Fibroblast of mammary gland (primary cell): ENCODE measurements at regions not wholly inside any gene's neighbourhood (a gene's known extent, or its start where the extent isn't known, plus 50 kb on each side); places are given as distances from the start of the nearest gene placed in this dataset.
A peak's percentile ranks its signal among the peaks of the same experiment; 100 is the strongest.

Source experiments
- DNase-seq: peaks from one replicate; pipeline ENCODE4 v3.0.0-alpha.2; 2010; ENCODE audit warnings: low read depth
- H3K4me3 ChIP-seq: 2 replicates; pipeline ENCODE4 v1.5.1; 2011; ENCODE audit warnings: low read depth, mild to moderate bottlenecking, low read length, moderate library complexity; ENCODE audit not compliant: control insufficient read depth
- TF ChIP-seq, protein P1 (sequence below): conservative IDR thresholded peaks from 2 replicates; pipeline ENCODE4 v1.5.1; 2011; ENCODE audit warnings: low read depth, low read length, inconsistent platforms; ENCODE audit not compliant: control insufficient read depth, insufficient read depth

GRCh38 chr16:72542102-72542501, 370.1 kb upstream of the PMFBP1 start:
- no peak for DNase-seq
- TF ChIP-seq, protein P1, sequence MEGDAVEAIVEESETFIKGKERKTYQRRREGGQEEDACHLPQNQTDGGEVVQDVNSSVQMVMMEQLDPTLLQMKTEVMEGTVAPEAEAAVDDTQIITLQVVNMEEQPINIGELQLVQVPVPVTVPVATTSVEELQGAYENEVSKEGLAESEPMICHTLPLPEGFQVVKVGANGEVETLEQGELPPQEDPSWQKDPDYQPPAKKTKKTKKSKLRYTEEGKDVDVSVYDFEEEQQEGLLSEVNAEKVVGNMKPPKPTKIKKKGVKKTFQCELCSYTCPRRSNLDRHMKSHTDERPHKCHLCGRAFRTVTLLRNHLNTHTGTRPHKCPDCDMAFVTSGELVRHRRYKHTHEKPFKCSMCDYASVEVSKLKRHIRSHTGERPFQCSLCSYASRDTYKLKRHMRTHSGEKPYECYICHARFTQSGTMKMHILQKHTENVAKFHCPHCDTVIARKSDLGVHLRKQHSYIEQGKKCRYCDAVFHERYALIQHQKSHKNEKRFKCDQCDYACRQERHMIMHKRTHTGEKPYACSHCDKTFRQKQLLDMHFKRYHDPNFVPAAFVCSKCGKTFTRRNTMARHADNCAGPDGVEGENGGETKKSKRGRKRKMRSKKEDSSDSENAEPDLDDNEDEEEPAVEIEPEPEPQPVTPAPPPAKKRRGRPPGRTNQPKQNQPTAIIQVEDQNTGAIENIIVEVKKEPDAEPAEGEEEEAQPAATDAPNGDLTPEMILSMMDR = no peak
- H3K4me3 ChIP-seq = no peak overlapping the region

- TF ChIP-seq, protein P1 = no peak
- DNase-seq = peak; percentile 50
- no peak overlapping the region for H3K4me3 ChIP-seq
Observed at GRCh38 chr16:72537664-72538063, 365.7 kb upstream of the PMFBP1 start.

DNA sequence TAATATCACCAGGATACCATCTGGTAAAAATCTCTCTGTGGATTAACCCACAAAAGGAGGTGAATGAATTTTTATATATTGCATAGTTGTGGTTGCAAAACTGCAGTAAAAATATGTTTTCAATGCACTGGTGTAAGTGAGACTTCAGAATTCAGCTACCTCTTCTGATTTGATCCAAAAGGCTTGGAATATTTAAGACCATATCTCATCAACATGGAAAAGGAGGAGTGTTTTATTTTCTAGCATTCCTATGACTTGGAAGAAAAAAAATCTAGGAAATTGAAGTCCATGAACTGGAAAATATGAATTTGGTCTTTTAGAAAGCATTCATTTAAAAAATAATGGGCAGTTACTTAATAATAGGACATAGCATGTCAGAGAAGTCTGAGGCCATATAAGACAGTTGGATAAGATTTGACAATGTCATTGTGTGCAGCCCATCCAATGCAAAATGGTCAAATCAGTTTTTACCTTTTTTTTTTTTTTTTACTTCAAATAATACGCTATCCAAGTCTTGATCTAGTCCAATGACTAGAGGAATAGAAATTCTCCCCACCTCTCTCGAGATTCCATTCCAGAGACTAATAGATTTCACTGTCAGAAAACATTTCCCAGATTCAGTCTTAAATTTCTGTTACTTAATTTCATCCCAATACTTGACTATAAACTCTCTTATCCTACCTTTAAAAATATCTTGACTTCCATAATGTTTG, 364.9 kb upstream of the PMFBP1 start:
- H3K4me3 ChIP-seq = no peak overlapping the region
- DNase-seq = peak; percentile 7
- TF ChIP-seq, protein P1 = no peak

GRCh38 chr16:72532906-72533410, 361.0 kb upstream of the PMFBP1 start:
- no peak overlapping the region for H3K4me3 ChIP-seq
- no peak for DNase-seq
- TF ChIP-seq, protein P1 = no peak

DNA sequence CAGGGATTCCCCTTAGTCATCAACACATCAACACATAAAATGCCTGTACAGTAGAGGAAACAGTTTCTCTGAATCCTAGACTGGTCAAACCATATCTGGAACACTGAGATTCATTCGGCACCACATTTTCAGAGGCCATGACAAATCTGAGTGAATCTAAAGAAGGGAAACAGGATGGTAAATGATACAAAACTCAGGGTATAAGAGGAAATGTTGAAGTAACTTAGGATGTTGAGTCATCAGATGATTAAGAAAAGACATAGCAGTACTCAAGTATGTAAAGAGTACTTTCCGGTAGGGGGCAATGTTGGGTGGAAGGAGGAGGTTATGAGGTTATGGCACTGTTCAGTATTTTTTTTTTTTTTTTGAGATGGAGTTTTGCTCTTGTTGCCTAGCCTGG, 358.5 kb upstream of the PMFBP1 start:
- no peak overlapping the region for H3K4me3 ChIP-seq
- TF ChIP-seq, protein P1 = peak; percentile 55
- peak; percentile 85 for DNase-seq

DNA sequence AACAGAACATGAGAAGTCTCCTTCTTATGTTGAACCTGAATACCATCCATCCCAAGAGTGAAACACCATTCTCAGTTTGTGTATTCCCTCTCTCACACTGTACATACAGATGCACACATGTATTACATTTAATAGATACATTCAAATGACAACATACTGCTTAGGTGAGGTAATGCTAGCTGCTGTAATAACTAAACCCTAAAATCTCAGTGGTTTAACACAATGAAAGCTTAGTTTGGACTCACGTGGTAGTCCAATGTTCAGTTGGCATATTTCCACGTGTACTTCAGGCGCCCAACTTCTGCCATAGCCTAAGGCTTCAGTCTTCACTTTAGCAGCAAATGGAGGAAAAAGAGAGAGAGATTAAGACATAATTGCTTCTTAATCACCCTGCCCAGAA, 351.1 kb upstream of the PMFBP1 start:
- no peak overlapping the region for H3K4me3 ChIP-seq
- TF ChIP-seq, protein P1 = no peak
- DNase-seq = no peak
